HG02678 (cell line): ENCODE measurements at regions not wholly inside any gene's neighbourhood (a gene's known extent, or its start where the extent isn't known, plus 50 kb on each side); places are given as distances from the start of the nearest gene placed in this dataset.

Source experiments
- ATAC-seq: cut with Tn5 transposase; IDR thresholded peaks from one replicate; pipeline ENCODE4 v1.9.1; 2021; ENCODE audit warnings: mild to moderate bottlenecking, moderate library complexity; ENCODE audit not compliant: unreplicated experiment

DNA sequence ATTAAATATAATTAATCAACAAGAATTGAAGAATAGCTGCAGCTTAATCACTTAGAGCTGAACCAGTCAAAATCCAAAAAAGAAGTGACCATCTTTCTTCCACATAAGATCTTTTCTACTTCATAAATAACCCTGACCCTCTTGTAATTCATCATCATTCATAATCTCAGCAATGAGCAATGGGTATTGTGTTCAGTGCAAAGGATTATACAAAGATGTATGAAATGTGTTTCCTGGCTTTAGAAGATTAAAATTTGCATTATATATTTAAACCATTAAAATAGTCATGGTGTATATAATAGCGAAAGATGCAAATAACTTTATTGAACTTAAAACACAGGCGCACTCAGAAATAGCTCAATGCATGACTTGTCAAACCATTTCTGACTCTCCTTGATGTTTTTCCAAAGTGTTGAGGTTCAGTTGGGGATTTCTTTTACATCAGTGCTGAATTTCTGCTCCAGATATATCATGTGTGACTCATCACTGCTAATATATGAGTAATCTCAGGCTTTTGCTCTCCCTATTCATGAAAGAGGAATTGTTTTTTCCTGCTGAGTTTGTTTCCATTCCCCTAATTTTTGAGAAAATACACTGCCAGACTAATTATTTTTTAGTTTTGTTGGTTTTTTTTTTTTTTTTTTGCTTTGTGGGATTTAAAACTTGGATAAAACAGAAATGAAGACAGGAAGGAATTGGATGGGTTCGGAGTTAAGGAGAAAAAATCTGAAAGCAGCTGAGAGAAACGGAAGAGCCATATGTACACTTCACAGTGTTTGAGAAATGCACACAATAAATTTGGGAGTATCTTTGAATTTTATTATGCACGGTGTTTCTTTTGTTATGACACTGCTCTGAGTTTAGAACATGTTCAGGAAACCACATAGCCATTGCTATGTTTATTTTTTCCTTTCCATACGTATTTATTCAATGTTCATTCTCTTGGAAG is 290.1 kb upstream of the PCDH7 start:
- no peak for ATAC-seq

DNA sequence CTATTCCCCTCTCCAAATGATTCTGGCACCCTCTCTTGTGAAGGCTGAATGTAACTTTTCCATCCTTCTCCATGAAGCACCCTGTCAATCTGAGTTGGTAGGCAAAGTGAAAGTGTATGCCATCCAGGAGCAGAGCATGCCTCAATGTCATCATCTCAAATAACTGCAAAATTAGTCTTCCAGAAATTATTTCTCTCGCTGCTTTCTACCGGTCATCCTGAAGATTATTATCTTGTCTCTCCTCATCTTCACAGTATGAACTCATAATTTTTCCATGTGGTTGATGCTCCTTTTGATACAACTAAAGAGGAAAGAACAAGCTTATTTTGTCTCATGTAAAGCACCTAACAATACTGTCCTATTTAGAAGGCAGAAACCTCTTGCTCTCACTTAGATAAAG is 285.5 kb upstream of the PCDH7 start:
- ATAC-seq, result no peak

DNA sequence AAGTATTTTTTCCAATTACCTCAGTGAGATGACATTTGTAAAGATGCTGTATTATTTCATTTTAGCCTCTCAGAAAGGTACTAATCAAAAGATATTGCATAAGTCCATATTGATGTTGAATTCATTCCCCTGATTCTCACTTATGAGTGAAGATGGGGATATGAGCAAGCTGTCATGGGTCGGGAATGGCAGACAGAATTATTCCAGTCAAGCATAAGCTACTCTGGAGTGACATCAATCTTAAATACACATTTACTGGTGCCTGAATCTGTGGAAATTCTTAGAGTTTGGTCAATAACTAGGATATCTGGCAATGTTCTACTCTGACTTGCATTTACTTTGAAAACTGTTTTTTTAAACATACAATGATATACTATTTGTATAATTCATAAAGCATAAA is 283.8 kb upstream of the PCDH7 start:
- no peak for ATAC-seq

DNA sequence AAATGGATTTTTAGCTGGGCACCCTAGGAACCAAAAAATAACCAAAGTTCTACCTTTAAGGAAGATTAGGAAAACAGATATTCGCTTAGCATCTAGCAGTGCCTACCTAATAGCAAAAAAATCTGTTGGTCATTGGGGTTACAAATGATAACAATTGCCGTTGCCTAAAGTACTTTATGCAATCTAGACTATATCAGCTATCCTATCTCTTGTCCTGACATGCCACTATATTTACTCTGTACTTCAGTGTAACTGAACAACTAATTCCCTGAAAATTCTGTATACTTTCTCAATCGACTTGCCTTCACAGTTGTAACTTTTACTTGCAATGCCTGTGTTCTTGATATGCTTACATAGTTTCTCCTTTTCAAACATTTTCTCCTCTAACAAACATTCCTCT is 282.9 kb upstream of the PCDH7 start:
- ATAC-seq, result no peak

DNA sequence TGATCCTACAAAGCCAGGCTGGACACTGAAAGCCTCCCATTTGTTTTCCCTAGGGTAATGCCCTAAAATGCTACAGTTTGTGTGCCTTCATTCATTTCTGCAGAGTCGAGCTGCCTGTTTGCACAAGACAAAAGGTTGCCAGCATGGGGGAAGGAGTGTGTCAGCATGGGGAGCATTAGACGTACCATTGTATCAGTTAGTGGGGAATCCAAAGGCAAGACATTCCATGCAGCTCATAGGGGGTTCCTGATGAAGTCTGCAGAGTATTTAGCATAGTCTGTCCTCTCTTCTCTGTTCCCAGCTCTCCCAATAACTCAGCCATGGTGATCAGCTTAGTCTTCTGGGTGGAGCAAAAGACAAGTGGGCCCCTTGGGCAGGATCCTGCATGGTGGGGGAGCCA is 276.9 kb upstream of the PCDH7 start:
- no peak for ATAC-seq

DNA sequence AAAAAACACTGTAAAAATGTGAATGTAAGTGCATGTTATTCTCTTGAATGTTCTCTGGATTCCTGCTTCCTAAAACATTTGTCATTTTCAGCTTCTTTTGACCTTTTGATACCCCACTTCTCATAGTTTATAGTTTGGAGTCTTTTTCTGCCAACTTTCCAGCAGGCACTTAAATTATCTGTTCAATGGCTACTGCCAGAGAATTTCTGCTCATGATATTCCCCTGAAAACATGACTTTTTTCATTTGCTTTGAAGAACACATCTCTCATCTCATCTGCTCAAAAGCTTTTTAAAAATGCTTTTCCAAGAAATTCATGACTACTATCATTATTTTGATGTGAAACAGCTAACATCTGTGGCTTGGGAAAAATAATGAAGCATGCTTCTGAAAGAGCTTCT is 269.7 kb upstream of the PCDH7 start:
- ATAC-seq, result no peak

DNA sequence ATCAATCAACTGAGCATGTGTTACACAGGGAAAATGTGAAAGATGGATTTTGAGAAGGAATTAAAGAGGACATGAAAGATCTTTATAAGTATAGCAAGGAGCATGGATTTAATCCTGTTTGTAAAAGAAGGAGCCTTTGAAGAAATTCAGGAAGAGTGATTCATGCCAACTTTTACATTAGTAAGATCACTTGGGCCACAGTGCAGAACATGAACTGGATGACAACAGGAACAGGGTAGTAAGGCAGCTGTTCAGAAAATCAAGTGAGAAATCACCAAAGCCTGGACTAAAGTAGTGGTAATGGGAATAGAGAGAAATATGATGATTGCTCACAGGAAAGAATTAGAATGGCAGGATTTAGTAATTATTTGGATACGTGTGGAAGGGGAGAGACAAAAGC is 265.7 kb upstream of the PCDH7 start:
- ATAC-seq, result no peak

DNA sequence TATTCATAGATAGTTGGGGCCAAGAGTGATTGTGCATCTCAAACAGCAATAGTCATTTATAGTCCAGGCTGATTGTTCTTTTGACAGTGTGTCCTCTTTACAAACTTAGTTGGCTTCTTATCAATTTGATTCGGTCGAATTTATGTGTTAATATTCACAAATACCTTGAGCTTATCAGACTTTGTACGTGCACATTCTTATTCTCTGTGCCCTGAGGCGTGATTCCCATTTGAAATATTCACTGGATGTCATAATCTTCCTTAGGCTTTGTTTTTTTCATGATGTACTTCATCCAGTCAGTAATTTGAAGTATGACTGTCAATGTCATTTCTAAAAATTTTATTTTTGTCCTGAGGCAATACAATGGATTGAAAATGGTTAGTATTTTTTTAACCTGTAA is 263.5 kb upstream of the PCDH7 start:
- ATAC-seq, result no peak

DNA sequence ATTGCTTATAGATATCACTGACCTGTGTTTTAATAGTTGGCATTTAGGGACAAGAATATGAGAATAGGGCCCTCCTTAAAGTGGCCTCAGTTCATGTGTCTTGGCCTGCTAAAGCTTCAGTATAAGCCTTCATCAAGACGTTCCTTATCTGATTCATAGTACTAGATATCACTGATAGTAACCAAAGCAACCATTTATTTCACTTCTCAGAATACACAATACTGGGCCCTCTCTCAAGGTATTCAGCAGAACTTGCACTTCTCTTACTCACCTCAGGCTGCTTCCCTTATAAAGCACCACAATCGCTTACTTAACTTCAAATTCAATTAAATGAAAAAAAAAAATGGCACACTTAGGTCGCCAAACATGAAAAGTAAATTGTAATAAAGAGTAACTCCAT is 259.4 kb upstream of the PCDH7 start:
- no peak for ATAC-seq

DNA sequence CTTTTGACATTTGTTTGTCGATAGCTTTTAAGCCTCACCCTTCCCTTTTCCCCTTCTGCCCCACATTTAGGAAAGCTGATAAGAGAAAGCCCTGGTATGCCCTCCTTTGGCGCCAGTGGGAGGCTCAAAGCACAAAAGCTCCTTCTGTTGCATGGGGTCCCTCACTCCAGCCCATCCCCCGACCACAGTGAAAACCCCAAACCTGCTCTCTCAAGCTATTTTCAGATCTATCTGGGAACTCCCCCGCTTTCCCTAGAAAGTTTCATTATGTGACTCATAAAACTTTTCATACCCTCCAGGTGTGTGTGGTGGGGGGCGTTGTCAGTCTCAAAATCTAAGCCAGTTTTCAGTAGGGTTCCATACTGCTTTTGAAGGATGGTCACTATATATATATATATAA is 259.0 kb upstream of the PCDH7 start:
- ATAC-seq, result no peak

DNA sequence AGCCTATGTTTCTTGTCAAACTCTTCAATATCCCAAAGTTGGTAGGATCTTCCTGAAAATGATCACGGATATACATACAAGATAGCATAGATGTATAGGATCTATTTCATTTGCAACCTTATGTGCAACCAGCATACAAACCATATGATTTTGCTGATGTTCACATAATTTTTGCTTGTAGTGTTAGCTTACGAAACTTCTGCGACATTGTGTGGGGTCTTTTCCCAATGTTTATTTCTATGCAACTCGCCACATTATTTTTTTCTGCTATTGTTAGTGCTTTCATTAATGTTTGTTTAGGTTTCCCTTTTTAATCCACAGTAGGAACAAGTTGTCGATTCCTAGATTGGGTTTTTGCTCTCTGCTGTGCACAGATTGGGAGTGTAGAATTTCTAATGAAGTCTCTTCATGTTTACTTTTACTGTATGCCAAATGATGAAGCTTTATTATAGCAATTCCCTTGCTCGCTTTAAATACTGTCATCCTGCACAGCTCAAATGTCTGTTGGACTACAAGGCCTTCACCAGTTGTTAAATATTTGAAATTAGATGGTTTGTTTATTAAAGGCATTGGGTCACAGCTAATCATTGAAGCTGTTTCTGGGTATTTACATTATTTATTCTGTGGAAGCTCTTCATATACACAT is 257.6 kb upstream of the PCDH7 start:
- ATAC-seq, result no peak

DNA sequence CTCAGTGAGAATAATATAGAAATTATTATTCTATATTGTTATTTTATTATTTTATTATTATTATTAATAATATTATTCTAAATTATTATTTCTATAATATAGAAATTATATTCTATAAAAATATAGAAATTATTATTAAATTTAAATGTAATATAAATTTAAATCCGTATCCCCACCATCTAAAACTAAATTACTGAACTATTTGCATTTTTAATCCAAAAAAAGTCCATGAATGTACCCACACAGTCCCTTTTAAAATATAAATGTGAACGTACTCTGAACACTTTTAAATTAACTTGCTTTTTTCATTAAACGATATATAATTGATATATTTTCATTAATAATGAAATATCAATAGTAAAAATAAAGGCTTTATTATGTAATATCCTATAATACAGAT is 248.3 kb upstream of the PCDH7 start:
- no peak for ATAC-seq

DNA sequence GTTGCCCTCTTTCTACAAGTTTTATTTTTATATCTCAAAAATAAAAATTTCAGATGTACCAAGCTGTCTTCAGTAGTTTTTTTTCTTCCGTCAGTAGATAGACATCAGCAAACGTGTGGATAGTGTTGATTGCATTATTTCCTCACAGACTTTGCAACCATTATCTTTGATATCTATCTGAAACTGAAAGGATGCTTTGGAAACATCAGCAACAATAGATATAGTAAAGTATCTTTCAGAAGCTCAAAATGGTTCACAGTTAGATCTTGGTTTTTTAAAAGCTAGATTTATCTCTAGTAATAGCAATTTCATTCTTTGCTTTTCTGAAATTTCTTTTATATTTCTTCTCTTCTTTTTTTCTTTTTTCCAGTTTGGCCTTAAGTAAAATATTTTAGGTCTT is 246.9 kb upstream of the PCDH7 start:
- ATAC-seq, result no peak

DNA sequence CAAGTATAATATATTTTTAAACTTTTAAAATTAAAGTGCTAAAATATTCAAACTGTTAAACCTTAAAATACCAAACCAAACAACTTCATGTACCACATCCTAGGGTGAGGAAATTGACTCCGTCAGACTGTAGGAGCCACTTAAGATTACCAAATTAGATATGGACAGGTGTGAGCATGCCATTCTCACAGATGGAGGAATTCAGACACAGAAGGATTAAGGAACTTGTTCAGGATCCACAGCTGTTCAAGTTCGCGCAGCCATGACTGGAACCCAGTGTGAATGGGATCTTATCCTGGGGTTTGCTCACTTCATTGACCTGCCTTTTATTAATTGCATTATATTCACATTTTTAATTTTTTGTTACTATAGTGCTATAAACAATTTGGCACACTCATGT is 224.9 kb upstream of the PCDH7 start:
- no peak for ATAC-seq

DNA sequence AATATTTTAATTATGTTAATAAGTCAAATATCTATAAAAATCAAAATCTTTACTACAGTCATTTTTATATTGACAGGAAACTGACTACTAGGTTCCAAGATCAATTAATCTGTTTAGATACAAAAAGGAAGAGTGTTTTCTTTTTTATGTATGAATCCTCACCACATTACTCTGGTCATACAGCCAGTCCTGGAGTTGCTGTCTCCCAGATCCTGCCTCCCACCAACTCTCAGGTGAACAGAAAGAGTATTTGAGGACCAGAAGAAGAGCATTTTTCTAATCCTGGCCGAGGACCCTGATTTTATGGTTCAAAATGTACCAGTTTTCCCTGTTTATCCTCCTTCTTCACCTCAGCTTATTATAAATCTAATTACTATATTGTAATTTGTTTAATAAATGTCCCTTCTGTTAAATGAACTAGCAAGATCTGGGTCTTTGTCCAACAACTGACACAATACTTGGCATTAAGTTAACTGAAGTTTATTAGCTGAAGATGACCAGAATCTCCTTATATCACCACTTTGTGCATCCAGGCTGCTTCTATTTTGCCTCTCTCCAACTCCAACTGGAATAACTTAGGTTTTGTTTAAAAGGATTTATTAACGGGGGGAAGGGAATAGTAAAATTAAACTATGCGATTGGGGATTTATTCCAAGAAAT is 224.4 kb upstream of the PCDH7 start:
- no peak for ATAC-seq

DNA sequence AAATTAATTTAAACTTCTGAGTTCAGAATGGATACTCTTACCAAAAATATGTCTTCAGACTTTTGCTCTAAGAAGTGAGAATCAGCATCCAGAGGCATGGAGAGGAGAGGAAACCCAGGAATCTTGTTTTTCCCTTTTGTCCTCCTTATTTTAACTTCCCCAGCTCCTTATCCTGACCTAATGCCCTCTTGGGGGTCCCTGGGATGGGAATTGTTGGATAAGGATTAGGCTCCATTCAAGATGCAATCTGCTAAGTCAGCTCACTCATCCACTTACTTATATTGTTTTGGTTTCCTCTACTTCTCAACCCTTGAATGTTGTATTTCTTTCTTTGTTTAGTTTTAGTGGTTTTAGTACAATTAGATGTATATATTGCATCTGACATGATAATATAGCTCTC is 208.4 kb upstream of the PCDH7 start:
- no peak for ATAC-seq

DNA sequence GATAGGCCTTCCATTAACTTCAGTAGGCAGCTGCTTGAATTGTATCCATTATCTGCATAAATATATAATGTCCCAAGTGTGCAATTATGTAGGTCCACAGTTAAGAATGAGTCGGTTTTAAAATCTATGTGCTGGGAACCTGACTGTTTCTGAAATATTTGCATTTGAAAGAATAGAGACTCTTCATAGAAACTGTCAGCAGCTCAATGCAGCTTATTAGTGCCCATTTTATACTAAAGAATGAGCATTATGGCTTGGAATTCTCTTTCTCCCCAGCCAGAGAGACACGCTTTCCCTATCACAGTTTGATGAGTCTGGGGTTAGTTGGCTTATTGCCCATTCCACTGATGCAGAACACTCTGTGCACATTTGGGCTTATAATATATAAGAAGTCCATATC is 202.0 kb upstream of the PCDH7 start:
- no peak for ATAC-seq

DNA sequence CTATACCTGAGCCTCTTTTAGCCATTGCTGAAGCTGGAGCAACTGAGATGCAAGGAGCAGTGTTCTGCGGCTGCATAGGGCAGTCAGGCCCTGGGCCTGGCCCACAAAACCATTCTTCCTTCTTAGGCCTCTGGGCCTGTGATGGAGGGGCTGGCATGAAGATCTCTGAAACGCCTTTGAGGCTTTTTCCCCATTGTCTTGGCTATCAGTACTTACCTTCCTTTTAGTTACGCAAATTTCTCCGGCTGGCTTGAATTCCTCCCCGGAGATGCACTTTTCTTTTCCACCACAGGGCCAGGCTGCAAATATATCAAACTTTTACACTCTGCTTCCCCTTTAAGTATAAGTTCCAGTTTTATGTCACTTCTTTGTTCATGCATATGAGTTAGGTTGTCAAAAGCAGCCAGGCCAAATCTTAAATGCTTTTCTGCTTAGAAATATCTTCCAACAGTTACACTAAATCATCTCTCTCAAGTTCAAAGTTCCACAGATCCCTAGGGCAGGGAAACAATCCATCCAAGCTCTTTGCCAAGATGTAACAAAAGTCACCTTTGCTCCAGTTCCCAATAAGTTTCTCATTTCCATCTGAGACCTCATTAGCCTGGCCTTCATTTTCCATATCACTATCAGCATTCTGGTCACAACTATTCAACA is 194.4 kb upstream of the PCDH7 start:
- no peak for ATAC-seq

DNA sequence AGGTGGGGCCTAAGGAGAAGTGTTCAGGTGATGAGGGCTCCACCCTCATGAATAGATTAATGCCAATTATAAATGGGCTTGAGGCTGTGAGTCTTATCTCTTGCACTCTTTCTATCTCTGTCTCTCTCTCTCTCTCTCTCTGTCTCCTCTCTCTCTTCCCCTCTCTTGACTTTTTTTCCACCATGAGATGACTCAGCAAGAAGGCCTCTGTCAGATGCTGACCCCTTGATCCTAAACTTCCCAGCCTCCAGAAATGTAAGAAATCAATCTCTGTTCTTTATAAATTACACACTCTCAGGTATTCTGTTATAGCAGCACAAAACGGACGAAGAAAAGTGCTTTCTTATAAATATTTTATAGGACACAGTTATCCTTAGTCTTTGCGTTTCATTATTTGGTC is 184.9 kb upstream of the PCDH7 start:
- ATAC-seq, result no peak

DNA sequence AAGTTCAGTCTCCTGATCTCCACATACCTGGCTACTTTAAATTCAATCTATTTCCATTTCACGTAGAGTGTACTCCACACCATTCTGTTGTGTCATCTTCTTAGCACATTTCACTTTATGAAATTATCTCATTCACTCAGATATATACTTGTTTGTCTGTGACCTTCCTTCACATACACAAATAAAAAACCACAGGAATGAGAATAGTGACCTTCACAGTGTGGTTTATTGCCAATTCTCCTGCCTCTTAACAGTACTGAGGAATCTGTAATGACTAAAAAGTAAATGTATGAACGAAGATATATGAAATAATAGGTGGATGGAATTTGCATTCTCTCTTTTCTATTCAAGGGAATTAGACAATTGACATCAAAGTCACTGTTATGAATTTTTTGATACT is 183.9 kb upstream of the PCDH7 start:
- no peak for ATAC-seq

DNA sequence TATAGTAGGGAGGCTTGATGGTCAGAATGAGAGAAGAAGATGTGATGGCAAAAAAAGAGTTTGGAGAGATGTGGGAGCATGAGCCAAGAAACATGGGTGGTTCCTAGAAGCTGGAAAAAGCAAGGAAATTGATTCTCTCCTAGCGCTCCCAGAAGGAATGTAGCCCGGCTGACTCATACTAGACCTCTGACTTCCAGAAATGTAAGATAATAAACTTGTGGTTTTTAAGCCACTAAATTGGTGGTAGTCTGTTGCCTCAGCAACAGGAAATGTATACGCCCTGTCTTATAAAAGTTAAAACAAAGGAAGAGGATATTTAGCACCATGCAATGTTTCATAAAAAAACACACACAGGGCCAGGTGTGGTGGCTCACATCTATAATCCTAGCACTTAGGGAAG is 182.7 kb upstream of the PCDH7 start:
- ATAC-seq, result no peak

DNA sequence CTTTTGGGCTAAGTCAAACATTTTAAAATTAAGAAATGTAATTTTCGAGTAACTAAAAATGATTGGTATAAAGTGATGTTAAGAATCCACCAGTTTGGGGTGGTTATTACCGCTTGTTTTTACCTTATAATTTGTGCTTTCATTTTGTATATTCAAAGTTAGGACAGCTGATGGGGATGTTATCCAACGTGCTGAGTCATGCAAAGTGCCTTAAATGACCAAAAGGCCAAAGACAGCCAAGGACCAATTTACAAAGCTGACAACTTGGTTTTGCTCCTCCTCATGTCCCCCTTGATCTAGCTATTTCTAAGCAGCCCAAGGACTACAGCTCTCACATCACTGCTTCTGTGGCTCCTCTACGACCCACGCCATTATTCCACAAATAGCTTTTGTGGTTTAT is 181.4 kb upstream of the PCDH7 start:
- ATAC-seq, result no peak
